ENCODE measurements at regions not wholly inside any gene's neighbourhood (a gene's known extent, or its start where the extent isn't known, plus 50 kb on each side); places are given as distances from the start of the nearest gene placed in this dataset.

DNA sequence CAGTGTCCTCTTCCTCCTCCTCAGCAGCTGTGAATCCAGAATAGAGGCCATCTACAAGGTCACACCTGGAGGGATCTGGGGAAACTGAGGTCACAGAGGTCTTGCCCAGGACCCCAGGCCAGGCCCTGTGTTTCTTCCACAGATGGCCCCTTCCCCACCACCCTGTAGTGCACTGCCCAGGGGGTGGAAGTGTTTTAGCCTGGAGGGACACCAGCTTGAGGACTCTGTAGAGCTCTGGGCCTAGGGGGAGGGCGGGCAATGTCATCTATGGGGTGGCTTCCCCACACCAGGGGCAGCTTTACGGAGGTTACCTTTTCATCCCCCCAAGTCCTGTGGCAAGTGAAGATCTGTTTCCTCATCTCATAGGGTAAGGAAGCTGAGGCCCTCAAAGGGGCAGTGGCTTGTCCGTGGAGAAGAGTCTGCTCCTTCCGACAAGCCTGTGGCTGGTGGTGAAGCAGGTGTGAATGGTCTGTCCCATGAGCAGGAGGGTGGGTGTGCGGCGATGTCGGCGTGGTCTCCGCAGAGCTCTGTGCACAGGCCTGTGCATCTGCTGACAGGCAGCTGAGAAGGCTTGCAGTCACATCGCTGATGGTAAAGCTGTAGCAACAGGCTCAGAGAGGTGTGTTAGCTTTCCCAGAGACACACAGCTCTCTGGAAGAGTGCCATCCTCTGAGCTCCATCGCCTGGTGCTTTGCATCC, 74.1 kb upstream of the WNT7B start:
- in situ Hi-C loops (cut with HindIII; ENCODE audit: low pct_unique_long_range_greater_than_20kb, low sequenced_read_pairs): no loop called here
- Histone ChIP-seq H3K4me3 (ENCODE audit: low read depth in 2 of 2, low read length in 2 of 2) (no peak overlapping the region), H3K36me3 (ENCODE audit: control insufficient read depth, insufficient read depth, low read length) (no peaks in the 10 kb centered on the region; the same call in 1 of the 2 replicates), H3K27me3 (ENCODE audit: control insufficient read depth, insufficient read depth, low read length) (no peaks in the 10 kb centered on the region), H3K4me1 (ENCODE audit: control insufficient read depth, insufficient read depth, low read length) (peaks cover 37% of the 10 kb centered on the region), H3K27ac (ENCODE audit: low read length) (peak overlapping the region; percentile 75; the same call in 1 of the 2 replicates), H3K9me3 (ENCODE audit: control insufficient read depth, insufficient read depth, low read depth, low read length) (no peaks in the 10 kb centered on the region)
- ATAC-seq: no peak
- BruUV-seq (replicated peaks): no TSS peak
- DNase-seq (ENCODE audit: low read depth, low spot score): no peak
- ChIA-PET POLR2A (no interaction called here), CTCF (no interaction called here)
- TF ChIP-seq, protein P1, sequence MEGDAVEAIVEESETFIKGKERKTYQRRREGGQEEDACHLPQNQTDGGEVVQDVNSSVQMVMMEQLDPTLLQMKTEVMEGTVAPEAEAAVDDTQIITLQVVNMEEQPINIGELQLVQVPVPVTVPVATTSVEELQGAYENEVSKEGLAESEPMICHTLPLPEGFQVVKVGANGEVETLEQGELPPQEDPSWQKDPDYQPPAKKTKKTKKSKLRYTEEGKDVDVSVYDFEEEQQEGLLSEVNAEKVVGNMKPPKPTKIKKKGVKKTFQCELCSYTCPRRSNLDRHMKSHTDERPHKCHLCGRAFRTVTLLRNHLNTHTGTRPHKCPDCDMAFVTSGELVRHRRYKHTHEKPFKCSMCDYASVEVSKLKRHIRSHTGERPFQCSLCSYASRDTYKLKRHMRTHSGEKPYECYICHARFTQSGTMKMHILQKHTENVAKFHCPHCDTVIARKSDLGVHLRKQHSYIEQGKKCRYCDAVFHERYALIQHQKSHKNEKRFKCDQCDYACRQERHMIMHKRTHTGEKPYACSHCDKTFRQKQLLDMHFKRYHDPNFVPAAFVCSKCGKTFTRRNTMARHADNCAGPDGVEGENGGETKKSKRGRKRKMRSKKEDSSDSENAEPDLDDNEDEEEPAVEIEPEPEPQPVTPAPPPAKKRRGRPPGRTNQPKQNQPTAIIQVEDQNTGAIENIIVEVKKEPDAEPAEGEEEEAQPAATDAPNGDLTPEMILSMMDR (IDR thresholded peaks at IDR 0.05): no peak
- TF ChIP-seq POLR2AphosphoS5 (IDR thresholded peaks at IDR 0.05; ENCODE audit: low read depth, low read length): no peak
- no peak for TF ChIP-seq SIN3A (IDR thresholded peaks at IDR 0.05; ENCODE audit: borderline replicate concordance, insufficient read depth, low read depth, low read length)
- TF ChIP-seq, protein P2, sequence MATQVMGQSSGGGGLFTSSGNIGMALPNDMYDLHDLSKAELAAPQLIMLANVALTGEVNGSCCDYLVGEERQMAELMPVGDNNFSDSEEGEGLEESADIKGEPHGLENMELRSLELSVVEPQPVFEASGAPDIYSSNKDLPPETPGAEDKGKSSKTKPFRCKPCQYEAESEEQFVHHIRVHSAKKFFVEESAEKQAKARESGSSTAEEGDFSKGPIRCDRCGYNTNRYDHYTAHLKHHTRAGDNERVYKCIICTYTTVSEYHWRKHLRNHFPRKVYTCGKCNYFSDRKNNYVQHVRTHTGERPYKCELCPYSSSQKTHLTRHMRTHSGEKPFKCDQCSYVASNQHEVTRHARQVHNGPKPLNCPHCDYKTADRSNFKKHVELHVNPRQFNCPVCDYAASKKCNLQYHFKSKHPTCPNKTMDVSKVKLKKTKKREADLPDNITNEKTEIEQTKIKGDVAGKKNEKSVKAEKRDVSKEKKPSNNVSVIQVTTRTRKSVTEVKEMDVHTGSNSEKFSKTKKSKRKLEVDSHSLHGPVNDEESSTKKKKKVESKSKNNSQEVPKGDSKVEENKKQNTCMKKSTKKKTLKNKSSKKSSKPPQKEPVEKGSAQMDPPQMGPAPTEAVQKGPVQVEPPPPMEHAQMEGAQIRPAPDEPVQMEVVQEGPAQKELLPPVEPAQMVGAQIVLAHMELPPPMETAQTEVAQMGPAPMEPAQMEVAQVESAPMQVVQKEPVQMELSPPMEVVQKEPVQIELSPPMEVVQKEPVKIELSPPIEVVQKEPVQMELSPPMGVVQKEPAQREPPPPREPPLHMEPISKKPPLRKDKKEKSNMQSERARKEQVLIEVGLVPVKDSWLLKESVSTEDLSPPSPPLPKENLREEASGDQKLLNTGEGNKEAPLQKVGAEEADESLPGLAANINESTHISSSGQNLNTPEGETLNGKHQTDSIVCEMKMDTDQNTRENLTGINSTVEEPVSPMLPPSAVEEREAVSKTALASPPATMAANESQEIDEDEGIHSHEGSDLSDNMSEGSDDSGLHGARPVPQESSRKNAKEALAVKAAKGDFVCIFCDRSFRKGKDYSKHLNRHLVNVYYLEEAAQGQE (IDR thresholded peaks at IDR 0.05; ENCODE audit: insufficient read depth in 1 of 2, low read depth in 2 of 2, low read length in 1 of 2): no peak
- no peak for TF ChIP-seq TCF7L2 (IDR thresholded peaks at IDR 0.05; ENCODE audit: low read depth, low read length)
- intact Hi-C loops (cut with micrococcal nuclease; ENCODE audit: unreplicated experiment): no loop called here

DNA sequence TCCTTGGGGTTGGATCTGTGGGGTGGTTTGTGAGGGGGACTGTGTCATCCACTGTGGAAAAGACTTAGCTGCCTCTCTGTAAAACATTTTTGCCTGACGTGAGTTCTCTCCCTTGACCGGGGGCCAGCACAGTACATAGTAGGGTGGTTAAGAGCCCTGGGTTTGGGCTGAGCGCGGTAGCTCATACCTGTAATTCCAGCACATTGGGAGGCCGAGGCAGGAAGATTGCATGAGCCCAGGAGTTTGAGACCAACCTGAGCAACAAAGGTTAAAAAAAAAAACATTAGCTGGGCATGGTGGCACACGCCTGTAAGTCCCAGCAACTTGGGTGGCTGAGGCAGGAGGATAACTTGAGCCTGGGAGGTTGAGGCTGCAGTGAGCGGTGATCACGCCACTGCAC, 74.7 kb upstream of the WNT7B start:
- CTCF ChIA-PET: no interaction called here
- Histone ChIP-seq H3K36me3 (ENCODE audit: control insufficient read depth, insufficient read depth, low read length) (no peaks in the 10 kb centered on the region; the same call in 1 of the 2 replicates), H3K27me3 (ENCODE audit: control insufficient read depth, insufficient read depth, low read length) (no peaks in the 10 kb centered on the region), H3K9me3 (ENCODE audit: control insufficient read depth, insufficient read depth, low read depth, low read length) (no peaks in the 10 kb centered on the region), H3K4me3 (ENCODE audit: low read depth in 2 of 2, low read length in 2 of 2) (no peak overlapping the region), H3K27ac (ENCODE audit: low read length) (peak overlapping the region; percentile 75; the same call in 1 of the 2 replicates), H3K4me1 (ENCODE audit: control insufficient read depth, insufficient read depth, low read length) (peaks cover 40% of the 10 kb centered on the region)
- in situ Hi-C loops (cut with HindIII; ENCODE audit: low pct_unique_long_range_greater_than_20kb, low sequenced_read_pairs): no loop called here
- DNase-seq (ENCODE audit: low read depth, low spot score): no peak
- POLR2A ChIA-PET: interaction anchor here (1.3 kb wide), 1 partner anchor 16 kb away, joined by 6 read pairs; no protein-coding TSS in a partner anchor
- TF ChIP-seq POLR2AphosphoS5 (IDR thresholded peaks at IDR 0.05; ENCODE audit: low read depth, low read length) (no peak), TCF7L2 (IDR thresholded peaks at IDR 0.05; ENCODE audit: low read depth, low read length) (no peak), SIN3A (IDR thresholded peaks at IDR 0.05; ENCODE audit: borderline replicate concordance, insufficient read depth, low read depth, low read length) (no peak)
- TF ChIP-seq, protein P1 (IDR thresholded peaks at IDR 0.05): no peak
- TF ChIP-seq, protein P2 (IDR thresholded peaks at IDR 0.05; ENCODE audit: insufficient read depth in 1 of 2, low read depth in 2 of 2, low read length in 1 of 2): no peak
- intact Hi-C loops (cut with micrococcal nuclease; ENCODE audit: unreplicated experiment): no loop called here
- ATAC-seq: no peak
- no TSS peak for BruUV-seq (replicated peaks)

Measured in Panc1 (cell line).